ENCODE measurements at regions not wholly inside any gene's neighbourhood (a gene's known extent, or its start where the extent isn't known, plus 50 kb on each side); places are given as distances from the start of the nearest gene placed in this dataset.

- Histone ChIP-seq H3K9me3 (ENCODE audit: severe bottlenecking) (no peaks in the 10 kb centered on the region), H3K4me3 (ENCODE audit: low read depth, low read length) (no peak overlapping the region), H3K27ac (no peak overlapping the region), H3K27me3 (ENCODE audit: insufficient read depth, low read depth, severe bottlenecking) (no peaks in the 10 kb centered on the region), H3K36me3 (no peaks in the 10 kb centered on the region)
- no peak for TF ChIP-seq CTCF (IDR thresholded peaks at IDR 0.05; ENCODE audit: low read depth, low read length)
- no peak for DNase-seq
Observed at GRCh38 chr6:144912474-144912873, 627.3 kb downstream of the UTRN start.

GRCh38 chr6:144918073-144918472, 632.9 kb downstream of the UTRN start:
- Histone ChIP-seq H3K9me3 (ENCODE audit: severe bottlenecking) (no peaks in the 10 kb centered on the region), H3K27me3 (ENCODE audit: insufficient read depth, low read depth, severe bottlenecking) (no peaks in the 10 kb centered on the region), H3K36me3 (no peaks in the 10 kb centered on the region), H3K4me3 (ENCODE audit: low read depth, low read length) (no peak overlapping the region), H3K27ac (no peak overlapping the region)
- DNase-seq, result peak; percentile 23
- TF ChIP-seq CTCF (IDR thresholded peaks at IDR 0.05; ENCODE audit: low read depth, low read length), result no peak

- no peak overlapping the region for H3K4me3 ChIP-seq (ENCODE audit: low read depth, low read length)
- no peak overlapping the region for H3K27ac ChIP-seq
- H3K36me3 ChIP-seq, result no peaks in the 10 kb centered on the region
- no peaks in the 10 kb centered on the region for H3K9me3 ChIP-seq (ENCODE audit: severe bottlenecking)
- DNase-seq, result no peak
- no peak for TF ChIP-seq CTCF (IDR thresholded peaks at IDR 0.05; ENCODE audit: low read depth, low read length)
- no peaks in the 10 kb centered on the region for H3K27me3 ChIP-seq (ENCODE audit: insufficient read depth, low read depth, severe bottlenecking)
Observed at GRCh38 chr6:144919560-144919959, 634.4 kb downstream of the UTRN start.

GRCh38 chr6:144920391-144920961, 635.3 kb downstream of the UTRN start:
- no peak for DNase-seq
- Histone ChIP-seq H3K4me3 (ENCODE audit: low read depth, low read length) (no peak overlapping the region), H3K27ac (no peak overlapping the region), H3K36me3 (no peaks in the 10 kb centered on the region), H3K27me3 (ENCODE audit: insufficient read depth, low read depth, severe bottlenecking) (no peaks in the 10 kb centered on the region), H3K9me3 (ENCODE audit: severe bottlenecking) (no peaks in the 10 kb centered on the region)
- no peak for TF ChIP-seq CTCF (IDR thresholded peaks at IDR 0.05; ENCODE audit: low read depth, low read length)

GRCh38 chr6:144921206-144921975, 636.3 kb downstream of the UTRN start:
- H3K27me3 ChIP-seq (ENCODE audit: insufficient read depth, low read depth, severe bottlenecking), result no peaks in the 10 kb centered on the region
- H3K27ac ChIP-seq, result no peak overlapping the region; the same call in 1 of the 2 replicates
- H3K36me3 ChIP-seq, result no peaks in the 10 kb centered on the region
- DNase-seq, result no peak
- H3K9me3 ChIP-seq (ENCODE audit: severe bottlenecking), result no peaks in the 10 kb centered on the region
- no peak overlapping the region for H3K4me3 ChIP-seq (ENCODE audit: low read depth, low read length)
- TF ChIP-seq CTCF (IDR thresholded peaks at IDR 0.05; ENCODE audit: low read depth, low read length), result no peak

All from WERI-Rb-1 (cell line).